ENCODE measurements at regions not wholly inside any gene's neighbourhood (a gene's known extent, or its start where the extent isn't known, plus 50 kb on each side); places are given as distances from the start of the nearest gene placed in this dataset.

- Histone ChIP-seq H3K4ac (ENCODE audit: low read depth, low read length) (no peak overlapping the region), H3K56ac (ENCODE audit: low read length) (no peak overlapping the region), H3K27me3 (ENCODE audit: insufficient read depth, low read length, poor library complexity) (no peaks in the 10 kb centered on the region), H3K36me3 (ENCODE audit: control insufficient read depth, insufficient read depth, low read length) (no peaks in the 10 kb centered on the region), H2BK15ac (replicated peaks; ENCODE audit: low read depth) (no peak overlapping the region), H3K4me3 (ENCODE audit: low read length) (no peak overlapping the region), H3K23ac (ENCODE audit: low read length) (no peak overlapping the region), H3K79me1 (ENCODE audit: low read length) (no peaks in the 10 kb centered on the region), H3K18ac (ENCODE audit: low read length) (no peak overlapping the region), H3K79me2 (ENCODE audit: control insufficient read depth, insufficient read depth, low read length) (no peaks in the 10 kb centered on the region), H3K9ac (ENCODE audit: low read length) (no peak overlapping the region), H2AK5ac (ENCODE audit: low read length) (no peak overlapping the region), H4K5ac (ENCODE audit: low read length) (no peak overlapping the region), H3K4me2 (ENCODE audit: low read length) (no peak overlapping the region), H4K8ac (ENCODE audit: low read depth, low read length) (no peak overlapping the region), H3K27ac (ENCODE audit: low read depth, low read length) (no peak overlapping the region), H2BK120ac (ENCODE audit: low read depth, low read length) (no peak overlapping the region), H3K4me1 (ENCODE audit: control insufficient read depth, low read depth, low read length) (no peaks in the 10 kb centered on the region), H2BK5ac (ENCODE audit: low read length) (no peak overlapping the region)
- DNase-seq, result no peak
Observed at GRCh38 chr13:50094615-50095293, 79.5 kb downstream of the KCNRG start.

DNA sequence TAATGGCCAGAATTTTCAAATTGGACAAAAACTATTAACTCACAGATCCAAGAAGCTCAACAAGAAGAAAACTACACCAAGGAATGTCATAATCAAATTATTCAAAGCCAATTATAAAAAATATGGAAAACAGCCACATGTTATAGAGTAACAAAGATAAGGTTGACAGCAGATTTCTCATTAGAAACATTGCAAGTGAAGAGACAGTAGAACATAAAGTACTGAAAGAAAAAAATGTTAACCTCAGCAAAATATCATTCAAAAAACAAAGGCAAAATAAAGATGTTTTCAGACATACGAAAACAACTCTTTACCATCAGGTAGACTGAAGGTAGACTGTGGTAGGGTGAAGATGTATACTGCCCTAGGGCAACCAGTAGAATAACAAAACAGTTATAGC is 83.4 kb downstream of the KCNRG start:
- Histone ChIP-seq H3K4me1 (ENCODE audit: control insufficient read depth, low read depth, low read length) (no peaks in the 10 kb centered on the region), H3K4me2 (ENCODE audit: low read length) (no peak overlapping the region), H3K56ac (ENCODE audit: low read length) (no peak overlapping the region), H3K18ac (ENCODE audit: low read length) (no peak overlapping the region), H3K23ac (ENCODE audit: low read length) (no peak overlapping the region), H3K4me3 (ENCODE audit: low read length) (no peak overlapping the region), H3K79me2 (ENCODE audit: control insufficient read depth, insufficient read depth, low read length) (no peaks in the 10 kb centered on the region), H2BK15ac (replicated peaks; ENCODE audit: low read depth) (no peak overlapping the region), H2AK5ac (ENCODE audit: low read length) (no peak overlapping the region), H3K36me3 (ENCODE audit: control insufficient read depth, insufficient read depth, low read length) (no peaks in the 10 kb centered on the region), H3K79me1 (ENCODE audit: low read length) (no peaks in the 10 kb centered on the region), H3K4ac (ENCODE audit: low read depth, low read length) (no peak overlapping the region), H4K5ac (ENCODE audit: low read length) (no peak overlapping the region), H3K27me3 (ENCODE audit: insufficient read depth, low read length, poor library complexity) (no peaks in the 10 kb centered on the region), H3K27ac (ENCODE audit: low read depth, low read length) (no peak overlapping the region), H2BK120ac (ENCODE audit: low read depth, low read length) (no peak overlapping the region), H4K8ac (ENCODE audit: low read depth, low read length) (no peak overlapping the region), H3K9ac (ENCODE audit: low read length) (no peak overlapping the region), H2BK5ac (ENCODE audit: low read length) (no peak overlapping the region)
- WGBS (ENCODE audit: extremely low coverage, insufficient coverage, low lambda C conversion rate), result no CpG with 5 or more reads among the region's 1 CpG
- no peak for DNase-seq

GRCh38 chr13:50099473-50099872 is 84.2 kb downstream of the KCNRG start:
- H3K23ac ChIP-seq (ENCODE audit: low read length), result no peak overlapping the region
- H2BK5ac ChIP-seq (ENCODE audit: low read length), result no peak overlapping the region
- no peak overlapping the region for H4K5ac ChIP-seq (ENCODE audit: low read length)
- no peaks in the 10 kb centered on the region for H3K79me2 ChIP-seq (ENCODE audit: control insufficient read depth, insufficient read depth, low read length)
- no peak overlapping the region for H3K18ac ChIP-seq (ENCODE audit: low read length)
- no peak overlapping the region for H2BK15ac ChIP-seq (replicated peaks; ENCODE audit: low read depth)
- no peak overlapping the region for H4K8ac ChIP-seq (ENCODE audit: low read depth, low read length)
- no peaks in the 10 kb centered on the region for H3K36me3 ChIP-seq (ENCODE audit: control insufficient read depth, insufficient read depth, low read length)
- H3K4ac ChIP-seq (ENCODE audit: low read depth, low read length), result no peak overlapping the region
- no peaks in the 10 kb centered on the region for H3K27me3 ChIP-seq (ENCODE audit: insufficient read depth, low read length, poor library complexity)
- H3K4me1 ChIP-seq (ENCODE audit: control insufficient read depth, low read depth, low read length), result no peaks in the 10 kb centered on the region
- H3K56ac ChIP-seq (ENCODE audit: low read length), result no peak overlapping the region
- no peak overlapping the region for H2BK120ac ChIP-seq (ENCODE audit: low read depth, low read length)
- H3K79me1 ChIP-seq (ENCODE audit: low read length), result no peaks in the 10 kb centered on the region
- no peak overlapping the region for H2AK5ac ChIP-seq (ENCODE audit: low read length)
- no peak overlapping the region for H3K27ac ChIP-seq (ENCODE audit: low read depth, low read length)
- H3K9ac ChIP-seq (ENCODE audit: low read length), result no peak overlapping the region
- no peak overlapping the region for H3K4me2 ChIP-seq (ENCODE audit: low read length)
- DNase-seq, result no peak
- H3K4me3 ChIP-seq (ENCODE audit: low read length), result no peak overlapping the region

DNA sequence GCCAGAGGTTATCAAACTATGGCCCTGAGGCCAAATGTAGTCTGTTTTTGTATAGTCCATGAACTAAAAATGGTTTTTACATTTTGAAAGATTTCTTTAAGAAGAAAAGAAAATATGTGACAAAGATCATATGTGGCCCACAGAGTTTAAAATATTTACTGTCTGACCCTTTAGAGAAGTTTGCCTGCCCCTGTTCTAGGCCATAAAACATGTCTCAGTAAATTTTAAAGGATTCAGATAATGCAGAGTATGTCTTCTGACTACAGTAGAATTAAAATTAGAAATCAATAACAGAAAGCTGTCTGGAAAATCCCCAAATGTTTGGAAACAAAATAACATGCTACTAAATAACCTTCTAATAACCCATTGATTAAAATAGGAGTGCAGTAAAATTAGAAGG is 86.3 kb downstream of the KCNRG start:
- Histone ChIP-seq H2BK5ac (ENCODE audit: low read length) (no peak overlapping the region), H3K79me2 (ENCODE audit: control insufficient read depth, insufficient read depth, low read length) (no peaks in the 10 kb centered on the region), H3K36me3 (ENCODE audit: control insufficient read depth, insufficient read depth, low read length) (no peaks in the 10 kb centered on the region), H3K9ac (ENCODE audit: low read length) (no peak overlapping the region), H4K8ac (ENCODE audit: low read depth, low read length) (no peak overlapping the region), H3K79me1 (ENCODE audit: low read length) (no peaks in the 10 kb centered on the region), H3K27ac (ENCODE audit: low read depth, low read length) (no peak overlapping the region), H2BK120ac (ENCODE audit: low read depth, low read length) (no peak overlapping the region), H2BK15ac (replicated peaks; ENCODE audit: low read depth) (no peak overlapping the region), H3K4ac (ENCODE audit: low read depth, low read length) (no peak overlapping the region), H3K4me3 (ENCODE audit: low read length) (no peak overlapping the region), H4K5ac (ENCODE audit: low read length) (no peak overlapping the region), H3K4me1 (ENCODE audit: control insufficient read depth, low read depth, low read length) (no peaks in the 10 kb centered on the region), H2AK5ac (ENCODE audit: low read length) (no peak overlapping the region), H3K23ac (ENCODE audit: low read length) (no peak overlapping the region), H3K56ac (ENCODE audit: low read length) (no peak overlapping the region), H3K18ac (ENCODE audit: low read length) (no peak overlapping the region), H3K4me2 (ENCODE audit: low read length) (no peak overlapping the region), H3K27me3 (ENCODE audit: insufficient read depth, low read length, poor library complexity) (no peaks in the 10 kb centered on the region)
- no peak for DNase-seq

DNA sequence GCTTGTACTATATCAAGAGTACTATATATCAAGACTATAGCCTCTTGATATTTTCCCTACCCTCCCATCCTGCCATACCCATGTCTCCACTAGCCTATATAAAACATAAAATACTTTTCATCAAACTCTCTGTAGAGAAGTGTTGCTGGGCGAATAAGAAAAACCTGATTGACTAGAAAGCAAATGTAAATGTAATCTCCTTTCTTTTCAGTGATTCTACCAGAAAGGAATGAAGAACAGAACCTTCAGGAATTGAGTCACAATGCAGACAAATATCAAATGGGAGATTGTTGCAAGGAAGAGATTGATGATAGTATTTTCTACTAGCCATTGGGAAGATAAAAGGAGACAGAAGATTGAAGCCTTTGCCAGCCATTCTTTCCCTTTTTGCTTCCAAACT is 89.2 kb downstream of the KCNRG start:
- Histone ChIP-seq H3K27me3 (ENCODE audit: insufficient read depth, low read length, poor library complexity) (no peaks in the 10 kb centered on the region), H3K4me2 (ENCODE audit: low read length) (no peak overlapping the region), H2BK5ac (ENCODE audit: low read length) (no peak overlapping the region), H2BK15ac (replicated peaks; ENCODE audit: low read depth) (no peak overlapping the region), H3K36me3 (ENCODE audit: control insufficient read depth, insufficient read depth, low read length) (no peaks in the 10 kb centered on the region), H2AK5ac (ENCODE audit: low read length) (no peak overlapping the region), H4K8ac (ENCODE audit: low read depth, low read length) (no peak overlapping the region), H3K79me1 (ENCODE audit: low read length) (no peaks in the 10 kb centered on the region), H3K18ac (ENCODE audit: low read length) (no peak overlapping the region), H3K23ac (ENCODE audit: low read length) (no peak overlapping the region), H3K27ac (ENCODE audit: low read depth, low read length) (no peak overlapping the region), H3K4ac (ENCODE audit: low read depth, low read length) (no peak overlapping the region), H4K5ac (ENCODE audit: low read length) (no peak overlapping the region), H2BK120ac (ENCODE audit: low read depth, low read length) (no peak overlapping the region), H3K56ac (ENCODE audit: low read length) (no peak overlapping the region), H3K9ac (ENCODE audit: low read length) (no peak overlapping the region), H3K4me1 (ENCODE audit: control insufficient read depth, low read depth, low read length) (no peaks in the 10 kb centered on the region), H3K4me3 (ENCODE audit: low read length) (no peak overlapping the region), H3K79me2 (ENCODE audit: control insufficient read depth, insufficient read depth, low read length) (no peaks in the 10 kb centered on the region)
- no CpG with 5 or more reads among the region's 1 CpG for WGBS (ENCODE audit: extremely low coverage, insufficient coverage, low lambda C conversion rate)
- peak; percentile 13 for DNase-seq

DNA sequence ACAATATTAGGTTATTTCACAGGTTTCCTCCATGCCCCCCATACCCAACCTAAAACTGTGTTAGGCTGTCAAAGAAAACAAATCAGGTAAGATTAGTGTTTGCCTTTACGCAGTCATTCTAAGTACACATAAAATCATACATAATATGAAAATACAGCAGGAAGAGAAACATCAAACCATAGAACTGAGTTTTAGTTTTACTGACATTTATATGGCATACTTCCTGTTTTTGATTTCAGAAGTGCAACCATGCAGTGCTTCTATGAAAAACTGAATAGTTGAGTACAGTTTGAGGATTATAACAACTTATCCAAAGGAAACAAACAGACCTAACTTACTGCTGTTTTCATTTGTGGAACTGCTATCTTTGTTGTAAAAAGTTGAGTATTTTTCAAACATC is 91.3 kb downstream of the KCNRG start:
- Histone ChIP-seq H2BK120ac (ENCODE audit: low read depth, low read length) (no peak overlapping the region), H4K5ac (ENCODE audit: low read length) (no peak overlapping the region), H3K27me3 (ENCODE audit: insufficient read depth, low read length, poor library complexity) (no peaks in the 10 kb centered on the region), H3K18ac (ENCODE audit: low read length) (no peak overlapping the region), H3K79me1 (ENCODE audit: low read length) (no peaks in the 10 kb centered on the region), H3K79me2 (ENCODE audit: control insufficient read depth, insufficient read depth, low read length) (no peaks in the 10 kb centered on the region), H3K4me2 (ENCODE audit: low read length) (no peak overlapping the region), H3K4me3 (ENCODE audit: low read length) (no peak overlapping the region), H3K9ac (ENCODE audit: low read length) (no peak overlapping the region), H3K56ac (ENCODE audit: low read length) (no peak overlapping the region), H3K23ac (ENCODE audit: low read length) (no peak overlapping the region), H3K4me1 (ENCODE audit: control insufficient read depth, low read depth, low read length) (no peaks in the 10 kb centered on the region), H2BK15ac (replicated peaks; ENCODE audit: low read depth) (no peak overlapping the region), H2BK5ac (ENCODE audit: low read length) (no peak overlapping the region), H3K4ac (ENCODE audit: low read depth, low read length) (no peak overlapping the region), H4K8ac (ENCODE audit: low read depth, low read length) (no peak overlapping the region), H3K36me3 (ENCODE audit: control insufficient read depth, insufficient read depth, low read length) (no peaks in the 10 kb centered on the region), H2AK5ac (ENCODE audit: low read length) (no peak overlapping the region), H3K27ac (ENCODE audit: low read depth, low read length) (no peak overlapping the region)
- no CpG with 5 or more reads among the region's 1 CpG for WGBS (ENCODE audit: extremely low coverage, insufficient coverage, low lambda C conversion rate)
- DNase-seq, result no peak
